ENCODE measurements at regions not wholly inside any gene's neighbourhood (a gene's known extent, or its start where the extent isn't known, plus 50 kb on each side); places are given as distances from the start of the nearest gene placed in this dataset.

DNA sequence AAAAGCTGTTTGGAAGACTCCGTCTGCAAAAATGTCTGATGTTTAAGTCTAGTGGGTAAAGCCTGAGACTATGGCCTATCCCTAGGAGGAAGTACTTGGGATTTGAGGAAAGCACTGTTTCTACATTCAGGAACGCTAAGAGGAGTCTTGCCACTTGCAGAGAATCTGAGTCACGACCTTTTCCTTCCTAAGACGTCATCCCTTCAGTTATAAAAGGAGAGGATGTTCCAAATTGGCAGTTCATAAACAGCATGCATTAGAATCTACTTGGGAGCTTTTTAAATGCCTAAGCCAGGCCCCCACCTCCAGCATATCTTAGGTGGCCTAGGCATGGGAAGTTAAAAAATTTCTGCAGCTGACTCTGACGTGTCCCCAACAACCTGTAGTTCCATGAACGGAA is 125.9 kb downstream of the TTC32 start:
- ATAC-seq = no peak
- intact Hi-C loops (cut with micrococcal nuclease) = no loop called here
- CTCF ChIA-PET = no interaction called here

DNA sequence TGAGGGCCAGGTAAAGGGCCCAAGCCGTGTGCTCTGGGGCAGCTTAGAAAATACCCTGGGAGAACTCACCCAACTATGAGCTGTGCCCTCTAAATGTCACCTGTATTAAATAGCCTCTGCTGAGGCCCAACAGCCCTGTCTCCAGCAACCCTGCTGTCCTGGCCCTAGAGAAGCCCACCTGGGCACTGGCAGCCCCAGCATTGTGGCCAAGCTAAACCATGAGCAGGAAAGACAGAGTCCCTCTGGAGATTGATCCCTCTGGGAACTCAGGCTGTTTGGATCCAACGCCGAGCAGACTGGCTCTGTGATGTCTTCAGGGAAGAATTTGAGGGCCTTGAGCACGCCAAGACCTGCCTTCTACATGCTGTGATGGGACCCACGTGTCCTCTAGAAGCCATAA is 126.5 kb downstream of the TTC32 start:
- DNase-seq (no peak), ATAC-seq (no peak)
- Mint-ChIP-seq H3K9me3 (no peaks in the 10 kb centered on the region), H3K4me1 (ENCODE audit: low read depth) (no peaks in the 10 kb centered on the region), H3K36me3 (ENCODE audit: low read depth) (no peaks in the 10 kb centered on the region), H3K27me3 (peaks cover 8% of the 10 kb centered on the region), H3K4me3 (no peak overlapping the region), H3K27ac (no peak overlapping the region)
- intact Hi-C loops (cut with micrococcal nuclease) = no loop called here
- ChIA-PET CTCF (no interaction called here), POLR2A (interaction anchor here (0.6 kb wide), 1 partner anchor 919 kb away, joined by 3 read pairs; no protein-coding TSS in a partner anchor)
- TF ChIP-seq CTCF (IDR thresholded peaks at IDR 0.05) = no peak

More for the DNA sequence above, 125.9 kb downstream of the TTC32 start:
- no peaks in the 10 kb centered on the region for H3K36me3 Mint-ChIP-seq (ENCODE audit: low read depth)
- H3K4me3 Mint-ChIP-seq = no peak overlapping the region
- H3K9me3 Mint-ChIP-seq = no peaks in the 10 kb centered on the region
- TF ChIP-seq CTCF (IDR thresholded peaks at IDR 0.05) = no peak
- H3K27me3 Mint-ChIP-seq = peaks cover 8% of the 10 kb centered on the region
- no peak overlapping the region for H3K27ac Mint-ChIP-seq
- DNase-seq = no peak
- POLR2A ChIA-PET = interaction anchor here (0.6 kb wide), 1 partner anchor 920 kb away, joined by 3 read pairs; no protein-coding TSS in a partner anchor
- no peaks in the 10 kb centered on the region for H3K4me1 Mint-ChIP-seq (ENCODE audit: low read depth)

DNA sequence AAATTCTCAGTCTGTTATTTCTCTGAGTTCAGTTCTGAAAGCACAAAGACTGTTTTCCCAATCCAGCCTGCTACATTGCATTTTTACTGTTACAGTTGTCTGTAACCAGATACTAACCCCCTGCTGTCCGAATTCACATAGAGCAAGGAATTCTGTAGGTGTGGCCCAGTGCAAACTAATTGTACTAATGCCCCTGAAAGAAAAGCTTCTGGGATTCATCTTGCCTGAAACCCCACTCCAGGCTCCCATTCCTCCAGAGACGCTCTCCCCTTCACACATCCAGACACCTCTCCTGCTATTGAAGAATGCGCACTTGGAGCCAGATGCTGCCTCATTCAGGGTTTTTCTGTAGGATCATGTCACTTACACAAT is 127.0 kb downstream of the TTC32 start:
- no peak for TF ChIP-seq CTCF (IDR thresholded peaks at IDR 0.05)
- DNase-seq (no peak), ATAC-seq (no peak)
- Mint-ChIP-seq H3K4me1 (ENCODE audit: low read depth) (no peaks in the 10 kb centered on the region), H3K27ac (no peak overlapping the region), H3K36me3 (ENCODE audit: low read depth) (no peaks in the 10 kb centered on the region), H3K9me3 (no peaks in the 10 kb centered on the region), H3K27me3 (peaks cover 9% of the 10 kb centered on the region), H3K4me3 (no peak overlapping the region)
- ChIA-PET CTCF (no interaction called here), POLR2A (no interaction called here)
- intact Hi-C loops (cut with micrococcal nuclease) = no loop called here

- ChIA-PET POLR2A (no interaction called here), CTCF (no interaction called here)
- no peak for TF ChIP-seq CTCF (IDR thresholded peaks at IDR 0.05)
- DNase-seq = no peak
- H3K9me3 Mint-ChIP-seq = no peaks in the 10 kb centered on the region
- H3K36me3 Mint-ChIP-seq (ENCODE audit: low read depth) = no peaks in the 10 kb centered on the region
- ATAC-seq = no peak
- H3K4me3 Mint-ChIP-seq = no peak overlapping the region
- intact Hi-C loops (cut with micrococcal nuclease) = no loop called here
- H3K4me1 Mint-ChIP-seq (ENCODE audit: low read depth) = no peaks in the 10 kb centered on the region
- H3K27ac Mint-ChIP-seq = no peak overlapping the region
- H3K27me3 Mint-ChIP-seq = peaks cover 5% of the 10 kb centered on the region
These were observed 128.8 kb downstream of the TTC32 start for GRCh38 chr2:19772981-19773380.

- Mint-ChIP-seq H3K27ac (no peak overlapping the region), H3K27me3 (peaks cover 8% of the 10 kb centered on the region), H3K4me1 (ENCODE audit: low read depth) (no peaks in the 10 kb centered on the region), H3K4me3 (no peak overlapping the region), H3K9me3 (no peaks in the 10 kb centered on the region), H3K36me3 (ENCODE audit: low read depth) (no peaks in the 10 kb centered on the region)
- DNase-seq (no peak), ATAC-seq (no peak)
- intact Hi-C loops (cut with micrococcal nuclease) = loop anchor here (10.0 kb wide), 1 partner anchor 95 kb away; no protein-coding TSS in a partner anchor
- no peak for TF ChIP-seq CTCF (IDR thresholded peaks at IDR 0.05)
- POLR2A ChIA-PET = no interaction called here
- CTCF ChIA-PET = no interaction called here
These were observed 132.3 kb downstream of the TTC32 start for GRCh38 chr2:19769513-19769912.
